ENCODE measurements at regions not wholly inside any gene's neighbourhood (a gene's known extent, or its start where the extent isn't known, plus 50 kb on each side); places are given as distances from the start of the nearest gene placed in this dataset.

GRCh38 chr5:112472614-112473013, 53.5 kb upstream of the EPB41L4A start:
- H3K9me3 ChIP-seq (ENCODE audit: low read depth): no peaks in the 10 kb centered on the region
- no peak overlapping the region for H3K27ac ChIP-seq
- no peaks in the 10 kb centered on the region for H3K27me3 ChIP-seq
- no peak for DNase-seq (ENCODE audit: low spot score)
- H3K4me2 ChIP-seq: no peak overlapping the region
- no peak overlapping the region for H3K4me3 ChIP-seq
- no peaks in the 10 kb centered on the region for H4K20me1 ChIP-seq (ENCODE audit: insufficient read depth, poor library complexity, severe bottlenecking)
- H3K79me2 ChIP-seq: no peaks in the 10 kb centered on the region
- no peaks in the 10 kb centered on the region for H3K36me3 ChIP-seq (replicated peaks; ENCODE audit: insufficient read depth, low read depth)
- no peaks in the 10 kb centered on the region for H3K4me1 ChIP-seq (ENCODE audit: insufficient read depth)
- no peak for TF ChIP-seq EZH2phosphoT487 (IDR thresholded peaks at IDR 0.05; ENCODE audit: low read depth, severe bottlenecking, unreplicated experiment)
- TF ChIP-seq EZH2 (IDR thresholded peaks at IDR 0.05; ENCODE audit: borderline replicate concordance): no peak
- TF ChIP-seq, protein P1, sequence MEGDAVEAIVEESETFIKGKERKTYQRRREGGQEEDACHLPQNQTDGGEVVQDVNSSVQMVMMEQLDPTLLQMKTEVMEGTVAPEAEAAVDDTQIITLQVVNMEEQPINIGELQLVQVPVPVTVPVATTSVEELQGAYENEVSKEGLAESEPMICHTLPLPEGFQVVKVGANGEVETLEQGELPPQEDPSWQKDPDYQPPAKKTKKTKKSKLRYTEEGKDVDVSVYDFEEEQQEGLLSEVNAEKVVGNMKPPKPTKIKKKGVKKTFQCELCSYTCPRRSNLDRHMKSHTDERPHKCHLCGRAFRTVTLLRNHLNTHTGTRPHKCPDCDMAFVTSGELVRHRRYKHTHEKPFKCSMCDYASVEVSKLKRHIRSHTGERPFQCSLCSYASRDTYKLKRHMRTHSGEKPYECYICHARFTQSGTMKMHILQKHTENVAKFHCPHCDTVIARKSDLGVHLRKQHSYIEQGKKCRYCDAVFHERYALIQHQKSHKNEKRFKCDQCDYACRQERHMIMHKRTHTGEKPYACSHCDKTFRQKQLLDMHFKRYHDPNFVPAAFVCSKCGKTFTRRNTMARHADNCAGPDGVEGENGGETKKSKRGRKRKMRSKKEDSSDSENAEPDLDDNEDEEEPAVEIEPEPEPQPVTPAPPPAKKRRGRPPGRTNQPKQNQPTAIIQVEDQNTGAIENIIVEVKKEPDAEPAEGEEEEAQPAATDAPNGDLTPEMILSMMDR (IDR thresholded peaks at IDR 0.05; ENCODE audit: poor library complexity): no peak
- no peak overlapping the region for H2AFZ ChIP-seq
- no peaks in the 10 kb centered on the region for H3K9me2 ChIP-seq (replicated peaks; ENCODE audit: insufficient read depth)
- WGBS (ENCODE audit: low lambda C conversion rate, missing lambda C conversion rate): 89% methylated on average over 6 of the region's 6 CpGs

DNA sequence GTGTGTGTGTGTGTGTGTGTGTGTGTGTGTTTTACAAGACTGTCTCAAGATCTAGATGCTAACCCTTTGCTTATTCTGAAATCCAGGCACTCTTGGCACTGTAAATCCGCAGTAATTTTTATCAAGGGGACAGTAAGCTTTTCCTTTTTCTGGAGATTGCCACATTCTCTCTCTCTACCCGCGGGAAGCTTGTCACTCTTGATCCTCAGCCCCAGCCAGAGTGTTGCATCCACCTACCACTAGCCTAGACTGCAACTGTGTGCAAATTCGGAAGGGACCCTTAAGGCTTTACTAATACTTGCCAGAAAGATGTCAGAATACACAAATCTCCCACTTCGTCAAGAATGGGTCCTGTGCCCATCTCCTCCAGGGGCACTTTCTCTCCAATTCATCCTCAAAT, 54.9 kb upstream of the EPB41L4A start:
- DNase-seq (ENCODE audit: low spot score): no peak
- Histone ChIP-seq H3K9me3 (ENCODE audit: low read depth) (no peaks in the 10 kb centered on the region), H2AFZ (no peak overlapping the region), H3K9me2 (replicated peaks; ENCODE audit: insufficient read depth) (no peaks in the 10 kb centered on the region), H4K20me1 (ENCODE audit: insufficient read depth, poor library complexity, severe bottlenecking) (no peaks in the 10 kb centered on the region), H3K27ac (no peak overlapping the region), H3K27me3 (no peaks in the 10 kb centered on the region), H3K4me2 (no peak overlapping the region), H3K4me1 (ENCODE audit: insufficient read depth) (no peaks in the 10 kb centered on the region), H3K36me3 (replicated peaks; ENCODE audit: insufficient read depth, low read depth) (no peaks in the 10 kb centered on the region), H3K79me2 (no peaks in the 10 kb centered on the region), H3K4me3 (no peak overlapping the region)
- TF ChIP-seq EZH2phosphoT487 (IDR thresholded peaks at IDR 0.05; ENCODE audit: low read depth, severe bottlenecking, unreplicated experiment) (no peak), EZH2 (IDR thresholded peaks at IDR 0.05; ENCODE audit: borderline replicate concordance) (no peak)
- TF ChIP-seq, protein P1 (IDR thresholded peaks at IDR 0.05; ENCODE audit: poor library complexity): no peak
- 74% methylated on average over 5 of the region's 5 CpGs for WGBS (ENCODE audit: low lambda C conversion rate, missing lambda C conversion rate)

DNA sequence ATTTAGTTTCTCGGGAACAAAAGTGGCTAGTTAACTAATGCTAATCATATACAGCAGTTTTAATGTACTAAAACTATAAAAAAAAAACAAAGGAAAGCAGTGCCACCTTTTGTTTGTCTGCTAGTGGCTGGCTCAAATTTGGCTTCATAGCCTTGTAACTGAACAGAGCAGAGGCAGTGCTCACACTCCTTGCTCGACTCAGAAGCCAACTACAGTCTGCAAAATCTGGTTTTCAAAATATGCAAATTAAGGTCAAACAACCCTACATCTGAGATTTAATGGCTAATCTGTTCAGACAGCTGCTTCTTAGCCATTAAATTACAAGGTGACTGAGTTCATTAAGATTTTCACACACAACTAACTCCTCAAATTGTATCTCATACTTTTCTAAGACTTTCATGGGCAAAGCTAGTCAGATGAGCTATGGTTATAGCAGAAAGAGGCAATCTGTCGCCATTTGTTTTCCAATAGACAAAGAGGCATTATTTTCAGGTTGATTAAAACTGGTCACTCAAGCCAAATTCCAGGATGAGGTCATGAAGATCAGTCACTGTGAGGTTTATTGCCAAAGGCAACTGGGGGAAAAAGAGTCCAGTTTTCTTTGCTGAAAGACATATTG, 56.8 kb upstream of the EPB41L4A start:
- no peaks in the 10 kb centered on the region for H3K79me2 ChIP-seq
- no peak overlapping the region for H3K27ac ChIP-seq
- H3K4me2 ChIP-seq: no peak overlapping the region
- TF ChIP-seq, protein P1 (IDR thresholded peaks at IDR 0.05; ENCODE audit: poor library complexity): no peak
- no peak for TF ChIP-seq EZH2 (IDR thresholded peaks at IDR 0.05; ENCODE audit: borderline replicate concordance)
- TF ChIP-seq EZH2phosphoT487 (IDR thresholded peaks at IDR 0.05; ENCODE audit: low read depth, severe bottlenecking, unreplicated experiment): no peak
- H3K4me1 ChIP-seq (ENCODE audit: insufficient read depth): no peaks in the 10 kb centered on the region
- no peak overlapping the region for H2AFZ ChIP-seq
- H4K20me1 ChIP-seq (ENCODE audit: insufficient read depth, poor library complexity, severe bottlenecking): no peaks in the 10 kb centered on the region
- no peaks in the 10 kb centered on the region for H3K9me2 ChIP-seq (replicated peaks; ENCODE audit: insufficient read depth)
- H3K36me3 ChIP-seq (replicated peaks; ENCODE audit: insufficient read depth, low read depth): no peaks in the 10 kb centered on the region
- WGBS (ENCODE audit: low lambda C conversion rate, missing lambda C conversion rate): 78% methylated on average over 3 of the region's 3 CpGs
- H3K27me3 ChIP-seq: no peaks in the 10 kb centered on the region
- H3K4me3 ChIP-seq: no peak overlapping the region
- DNase-seq (ENCODE audit: low spot score): no peak
- no peaks in the 10 kb centered on the region for H3K9me3 ChIP-seq (ENCODE audit: low read depth)
